DND-41 (cell line): ENCODE measurements at regions not wholly inside any gene's neighbourhood (a gene's known extent, or its start where the extent isn't known, plus 50 kb on each side); places are given as distances from the start of the nearest gene placed in this dataset.

ENCODE experiments used
- CTCF ChIP-seq: IDR thresholded peaks from 2 replicates; pipeline ENCODE4 v1.5.1; 2012; ENCODE audit warnings: borderline replicate concordance, low read length, moderate library complexity, mild to moderate bottlenecking; ENCODE audit not compliant: poor library complexity, severe bottlenecking; ENCODE audit errors: extremely low read depth
- EZH2 ChIP-seq: IDR thresholded peaks from 3 replicates; pipeline ENCODE4 v1.6.1; 2012; ENCODE audit warnings: borderline replicate concordance, low read depth, mild to moderate bottlenecking, moderate library complexity, low read length, inconsistent platforms; ENCODE audit not compliant: severe bottlenecking

DNA sequence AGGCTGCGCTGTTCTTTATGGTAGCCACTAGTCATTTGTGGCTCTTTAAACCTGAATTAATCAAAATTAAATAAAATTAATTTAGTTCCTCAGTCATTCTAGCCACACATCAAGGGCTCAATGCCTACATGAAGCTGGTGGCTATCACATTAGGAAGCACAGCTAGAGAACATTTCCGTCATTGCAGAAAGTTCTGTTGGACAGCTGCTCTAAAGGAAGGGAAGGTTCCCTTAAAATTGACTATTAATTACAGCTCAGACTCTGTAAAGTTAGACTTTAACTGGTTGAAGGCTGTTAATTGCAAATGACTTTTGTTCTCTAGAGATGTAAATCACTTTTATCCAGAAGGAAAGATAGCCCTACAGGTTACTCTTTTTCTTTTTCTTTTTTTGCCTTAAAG, 202.7 kb upstream of the ADAMTS9 start:
- no peak for TF ChIP-seq CTCF
- no peak for TF ChIP-seq EZH2
